ENCODE measurements at regions not wholly inside any gene's neighbourhood (a gene's known extent, or its start where the extent isn't known, plus 50 kb on each side); places are given as distances from the start of the nearest gene placed in this dataset.

- H3K9me3 Mint-ChIP-seq, result peaks cover 2 to 13% of the 10 kb centered on the region in 2 donors
- no peaks in the 10 kb centered on the region for H3K36me3 Mint-ChIP-seq
- no peak overlapping the region for H3K27ac Mint-ChIP-seq
- DNase-seq (no peak), ATAC-seq (replicated peaks) (no peak)
- no peak overlapping the region for H3K4me3 Mint-ChIP-seq
- H3K4me1 Mint-ChIP-seq, result no peaks in the 10 kb centered on the region
- no peaks in the 10 kb centered on the region for H3K27me3 Mint-ChIP-seq
Observed at GRCh38 chr2:106996171-106996769, 110.3 kb upstream of the ST6GAL2 start.

GRCh38 chr2:106997204-106997603, 111.2 kb upstream of the ST6GAL2 start:
- H3K4me1 Mint-ChIP-seq, result no peaks in the 10 kb centered on the region
- no peak overlapping the region for H3K27ac Mint-ChIP-seq
- no peak for ATAC-seq (replicated peaks)
- H3K4me3 Mint-ChIP-seq, result no peak overlapping the region
- H3K27me3 Mint-ChIP-seq, result no peaks in the 10 kb centered on the region
- H3K36me3 Mint-ChIP-seq, result no peaks in the 10 kb centered on the region
- DNase-seq, result no peak
- H3K9me3 Mint-ChIP-seq, result peaks cover 2 to 13% of the 10 kb centered on the region in 2 donors

GRCh38 chr2:107001062-107001461, 115.1 kb upstream of the ST6GAL2 start:
- no peak for DNase-seq
- no peak overlapping the region for H3K27ac Mint-ChIP-seq
- no peak for ATAC-seq (replicated peaks)
- H3K36me3 Mint-ChIP-seq, result no peaks in the 10 kb centered on the region
- peaks cover 2 to 13% of the 10 kb centered on the region in 2 donors for H3K9me3 Mint-ChIP-seq
- H3K27me3 Mint-ChIP-seq, result no peaks in the 10 kb centered on the region
- H3K4me3 Mint-ChIP-seq, result no peak overlapping the region
- no peaks in the 10 kb centered on the region for H3K4me1 Mint-ChIP-seq

- no peak for ATAC-seq (replicated peaks)
- H3K36me3 Mint-ChIP-seq, result no peaks in the 10 kb centered on the region
Observed at GRCh38 chr2:107001551-107001950, 115.6 kb upstream of the ST6GAL2 start.

GRCh38 chr2:107001964-107002696, 116.2 kb upstream of the ST6GAL2 start:
- ATAC-seq (replicated peaks) (no peak), DNase-seq (no peak)
- no peak overlapping the region for H3K27ac Mint-ChIP-seq
- H3K9me3 Mint-ChIP-seq, result peaks cover 4 to 12% of the 10 kb centered on the region in 2 donors
- no peaks in the 10 kb centered on the region for H3K27me3 Mint-ChIP-seq
- no peaks in the 10 kb centered on the region for H3K36me3 Mint-ChIP-seq
- no peak overlapping the region for H3K4me3 Mint-ChIP-seq
- no peaks in the 10 kb centered on the region for H3K4me1 Mint-ChIP-seq

More at GRCh38 chr2:107001551-107001950, 115.6 kb upstream of the ST6GAL2 start:
- Mint-ChIP-seq H3K9me3 (peaks cover 4 to 13% of the 10 kb centered on the region in 2 donors), H3K4me1 (no peaks in the 10 kb centered on the region), H3K27me3 (no peaks in the 10 kb centered on the region), H3K27ac (no peak overlapping the region), H3K4me3 (no peak overlapping the region)
- no peak for DNase-seq

- Mint-ChIP-seq H3K9me3 (peaks cover 4 to 7% of the 10 kb centered on the region in 2 donors), H3K4me3 (no peak overlapping the region), H3K27ac (no peak overlapping the region), H3K27me3 (no peaks in the 10 kb centered on the region), H3K4me1 (no peaks in the 10 kb centered on the region), H3K36me3 (no peaks in the 10 kb centered on the region)
- DNase-seq (no peak), ATAC-seq (replicated peaks) (no peak)
Observed at GRCh38 chr2:107002735-107003134, 116.8 kb upstream of the ST6GAL2 start.

GRCh38 chr2:107005853-107006252, 119.9 kb upstream of the ST6GAL2 start:
- H3K27me3 Mint-ChIP-seq, result no peaks in the 10 kb centered on the region
- no peaks in the 10 kb centered on the region for H3K4me1 Mint-ChIP-seq

GRCh38 chr2:107006836-107007235, 120.9 kb upstream of the ST6GAL2 start:
- no peaks in the 10 kb centered on the region for H3K27me3 Mint-ChIP-seq
- peaks cover 0 to 2% of the 10 kb centered on the region in 2 donors for H3K9me3 Mint-ChIP-seq
- no peaks in the 10 kb centered on the region for H3K4me1 Mint-ChIP-seq
- no peak for DNase-seq
- no peak overlapping the region for H3K4me3 Mint-ChIP-seq
- no peak overlapping the region for H3K27ac Mint-ChIP-seq
- H3K36me3 Mint-ChIP-seq, result no peaks in the 10 kb centered on the region
- ATAC-seq (replicated peaks), result no peak

More at GRCh38 chr2:107005853-107006252, 119.9 kb upstream of the ST6GAL2 start:
- Mint-ChIP-seq H3K9me3 (peaks cover 0 to 2% of the 10 kb centered on the region in 2 donors), H3K36me3 (no peaks in the 10 kb centered on the region), H3K4me3 (no peak overlapping the region), H3K27ac (no peak overlapping the region)
- ATAC-seq (replicated peaks), result no peak
- DNase-seq, result no peak

- ATAC-seq (replicated peaks), result no peak
- Mint-ChIP-seq H3K4me3 (no peak overlapping the region), H3K9me3 (peaks cover 0 to 2% of the 10 kb centered on the region in 2 donors), H3K27ac (no peak overlapping the region), H3K4me1 (no peaks in the 10 kb centered on the region), H3K36me3 (no peaks in the 10 kb centered on the region), H3K27me3 (no peaks in the 10 kb centered on the region)
- no peak for DNase-seq
Observed at GRCh38 chr2:107007927-107008326, 122.0 kb upstream of the ST6GAL2 start.

- Mint-ChIP-seq H3K9me3 (peaks cover 0 to 2% of the 10 kb centered on the region in 2 donors), H3K36me3 (no peaks in the 10 kb centered on the region), H3K27me3 (no peaks in the 10 kb centered on the region), H3K4me3 (no peak overlapping the region), H3K4me1 (no peaks in the 10 kb centered on the region), H3K27ac (no peak overlapping the region)
- DNase-seq (no peak), ATAC-seq (replicated peaks) (no peak)
Observed at GRCh38 chr2:107008843-107009242, 122.9 kb upstream of the ST6GAL2 start.

GRCh38 chr2:107009275-107009674, 123.3 kb upstream of the ST6GAL2 start:
- Mint-ChIP-seq H3K36me3 (no peaks in the 10 kb centered on the region), H3K27ac (no peak overlapping the region), H3K4me1 (no peaks in the 10 kb centered on the region), H3K9me3 (peaks cover 0 to 2% of the 10 kb centered on the region in 2 donors), H3K27me3 (no peaks in the 10 kb centered on the region), H3K4me3 (no peak overlapping the region)
- no peak for DNase-seq
- ATAC-seq (replicated peaks), result no peak

GRCh38 chr2:107012714-107013306, 126.8 kb upstream of the ST6GAL2 start:
- no peaks in the 10 kb centered on the region for H3K4me1 Mint-ChIP-seq
- H3K36me3 Mint-ChIP-seq, result no peaks in the 10 kb centered on the region
- no peaks in the 10 kb centered on the region for H3K9me3 Mint-ChIP-seq
- no peak overlapping the region for H3K27ac Mint-ChIP-seq
- no peak overlapping the region for H3K4me3 Mint-ChIP-seq
- no peaks in the 10 kb centered on the region for H3K27me3 Mint-ChIP-seq
- DNase-seq (no peak), ATAC-seq (replicated peaks) (no peak)

GRCh38 chr2:107013884-107014283, 127.9 kb upstream of the ST6GAL2 start:
- ATAC-seq (replicated peaks) (no peak), DNase-seq (no peak)
- no peaks in the 10 kb centered on the region for H3K27me3 Mint-ChIP-seq
- H3K9me3 Mint-ChIP-seq, result peaks cover 0 to 3% of the 10 kb centered on the region in 2 donors
- no peaks in the 10 kb centered on the region for H3K36me3 Mint-ChIP-seq
- H3K4me3 Mint-ChIP-seq, result no peak overlapping the region
- no peak overlapping the region for H3K27ac Mint-ChIP-seq
- H3K4me1 Mint-ChIP-seq, result no peaks in the 10 kb centered on the region

- H3K36me3 Mint-ChIP-seq, result no peaks in the 10 kb centered on the region
- no peak overlapping the region for H3K27ac Mint-ChIP-seq
- H3K4me1 Mint-ChIP-seq, result no peaks in the 10 kb centered on the region
- H3K9me3 Mint-ChIP-seq, result peaks cover 0 to 5% of the 10 kb centered on the region in 2 donors
- ATAC-seq (replicated peaks) (no peak), DNase-seq (no peak)
- no peaks in the 10 kb centered on the region for H3K27me3 Mint-ChIP-seq
- H3K4me3 Mint-ChIP-seq, result no peak overlapping the region
Observed at GRCh38 chr2:107018366-107018765, 132.4 kb upstream of the ST6GAL2 start.

GRCh38 chr2:107020392-107020791, 134.4 kb upstream of the ST6GAL2 start:
- Mint-ChIP-seq H3K27me3 (no peaks in the 10 kb centered on the region), H3K27ac (no peak overlapping the region), H3K4me1 (no peaks in the 10 kb centered on the region), H3K4me3 (no peak overlapping the region), H3K9me3 (peaks cover 5 to 8% of the 10 kb centered on the region in 2 donors), H3K36me3 (no peaks in the 10 kb centered on the region)
- ATAC-seq (replicated peaks) (no peak), DNase-seq (no peak)
